Vagina (tissue), 2 donors: ENCODE measurements at regions not wholly inside any gene's neighbourhood (a gene's known extent, or its start where the extent isn't known, plus 50 kb on each side); places are given as distances from the start of the nearest gene placed in this dataset.

Experiments
- DNase-seq, 2 donors: peaks; one replicate each; pipeline ENCODE4 v3.0.0-alpha.2; 2017; ENCODE audit errors: extremely low spot score in 2 of 2
- H3K27ac ChIP-seq: fragments of 200-600 bp; sonication (generic); one replicate; pipeline ENCODE4 v1.5.1; 2019
- H3K27me3 ChIP-seq: fragments of 200-600 bp; sonication (generic); one replicate; pipeline ENCODE4 v1.5.1; 2019
- H3K36me3 ChIP-seq, 2 donors: fragments of 200-600 bp; sonication (generic); one replicate each; pipeline ENCODE4 v1.5.1; 2017 to 2019
- H3K4me1 ChIP-seq: fragments of 200-600 bp; sonication (generic); one replicate; pipeline ENCODE4 v1.5.1; 2019
- H3K4me3 ChIP-seq, 2 donors: fragments of 200-600 bp; sonication (generic); 1 replicate in 1 of 2; 2 replicates in 1 of 2; pipeline ENCODE4 v1.5.1; 2016 to 2019
- H3K9me3 ChIP-seq: fragments of 200-600 bp; sonication (generic); one replicate; pipeline ENCODE4 v1.5.1; 2019
- POLR2A ChIP-seq, 2 donors: fragments of 450-650 bp; IDR thresholded peaks; one replicate each; pipeline ENCODE4 v1.6.1; 2017; ENCODE audit warnings: antibody characterized with exemption in 2 of 2, mild to moderate bottlenecking in 2 of 2, moderate library complexity in 2 of 2
- POLR2AphosphoS5 ChIP-seq, 2 donors: sonication (generic); formaldehyde crosslinking; IDR thresholded peaks; one replicate each; pipeline ENCODE4 v1.9.0; 2017; ENCODE audit warnings: antibody characterized with exemption in 2 of 2, mild to moderate bottlenecking in 2 of 2, low read depth in 1 of 2; ENCODE audit not compliant: insufficient read depth in 1 of 2
- intact Hi-C: fragments of 100-400 bp; cut with DNase I; formaldehyde crosslinking; loops from one replicate; pipeline ENCODE4 v1.15.1; 2023
- TF ChIP-seq, protein P1 (sequence below), 3 experiments: fragments of 450-650 bp in 2 of 3; fragments of 200-600 bp in 1 of 3; sonication (generic) in 1 of 3; IDR thresholded peaks; one replicate each; pipeline ENCODE4 v1.5.1; 2017 to 2019; ENCODE audit warnings: antibody characterized with exemption in 3 of 3, mild to moderate bottlenecking in 2 of 3, moderate library complexity in 2 of 3

DNA sequence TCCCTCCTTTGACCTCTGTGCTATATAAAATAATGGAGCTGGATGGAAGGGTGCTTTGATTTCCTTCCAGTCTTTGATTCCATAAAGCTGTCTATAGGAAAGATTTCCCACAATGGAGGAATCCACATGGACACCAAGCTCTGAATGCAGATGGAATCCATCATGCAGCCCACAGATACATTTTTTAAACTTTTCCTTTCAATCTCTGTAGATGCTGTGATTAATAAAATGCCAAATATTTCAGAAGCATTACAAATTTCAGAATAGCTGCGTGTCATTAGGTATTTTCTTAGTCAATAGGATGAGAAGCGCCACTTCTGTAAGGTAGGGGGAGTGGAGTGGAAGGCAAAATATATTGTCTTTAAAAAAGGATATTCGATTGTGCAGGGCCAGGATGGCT, 489.0 kb downstream of the NTRK3 start:
- Histone ChIP-seq H3K27me3 (no peaks in the 10 kb centered on the region), H3K36me3 (no peaks in the 10 kb centered on the region), H3K27ac (no peak overlapping the region), H3K4me3 (no peak overlapping the region), H3K4me1 (no peaks in the 10 kb centered on the region), H3K9me3 (no peaks in the 10 kb centered on the region)
- DNase-seq: no peak
- intact Hi-C loops: no loop called here
- TF ChIP-seq POLR2AphosphoS5 (IDR thresholded peaks at IDR 0.05; ENCODE audit: insufficient read depth in 1 of 2, low read depth in 1 of 2): no peak
- no peak for TF ChIP-seq POLR2A (IDR thresholded peaks at IDR 0.05)
- TF ChIP-seq, protein P1, sequence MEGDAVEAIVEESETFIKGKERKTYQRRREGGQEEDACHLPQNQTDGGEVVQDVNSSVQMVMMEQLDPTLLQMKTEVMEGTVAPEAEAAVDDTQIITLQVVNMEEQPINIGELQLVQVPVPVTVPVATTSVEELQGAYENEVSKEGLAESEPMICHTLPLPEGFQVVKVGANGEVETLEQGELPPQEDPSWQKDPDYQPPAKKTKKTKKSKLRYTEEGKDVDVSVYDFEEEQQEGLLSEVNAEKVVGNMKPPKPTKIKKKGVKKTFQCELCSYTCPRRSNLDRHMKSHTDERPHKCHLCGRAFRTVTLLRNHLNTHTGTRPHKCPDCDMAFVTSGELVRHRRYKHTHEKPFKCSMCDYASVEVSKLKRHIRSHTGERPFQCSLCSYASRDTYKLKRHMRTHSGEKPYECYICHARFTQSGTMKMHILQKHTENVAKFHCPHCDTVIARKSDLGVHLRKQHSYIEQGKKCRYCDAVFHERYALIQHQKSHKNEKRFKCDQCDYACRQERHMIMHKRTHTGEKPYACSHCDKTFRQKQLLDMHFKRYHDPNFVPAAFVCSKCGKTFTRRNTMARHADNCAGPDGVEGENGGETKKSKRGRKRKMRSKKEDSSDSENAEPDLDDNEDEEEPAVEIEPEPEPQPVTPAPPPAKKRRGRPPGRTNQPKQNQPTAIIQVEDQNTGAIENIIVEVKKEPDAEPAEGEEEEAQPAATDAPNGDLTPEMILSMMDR (IDR thresholded peaks at IDR 0.05): no peak

DNA sequence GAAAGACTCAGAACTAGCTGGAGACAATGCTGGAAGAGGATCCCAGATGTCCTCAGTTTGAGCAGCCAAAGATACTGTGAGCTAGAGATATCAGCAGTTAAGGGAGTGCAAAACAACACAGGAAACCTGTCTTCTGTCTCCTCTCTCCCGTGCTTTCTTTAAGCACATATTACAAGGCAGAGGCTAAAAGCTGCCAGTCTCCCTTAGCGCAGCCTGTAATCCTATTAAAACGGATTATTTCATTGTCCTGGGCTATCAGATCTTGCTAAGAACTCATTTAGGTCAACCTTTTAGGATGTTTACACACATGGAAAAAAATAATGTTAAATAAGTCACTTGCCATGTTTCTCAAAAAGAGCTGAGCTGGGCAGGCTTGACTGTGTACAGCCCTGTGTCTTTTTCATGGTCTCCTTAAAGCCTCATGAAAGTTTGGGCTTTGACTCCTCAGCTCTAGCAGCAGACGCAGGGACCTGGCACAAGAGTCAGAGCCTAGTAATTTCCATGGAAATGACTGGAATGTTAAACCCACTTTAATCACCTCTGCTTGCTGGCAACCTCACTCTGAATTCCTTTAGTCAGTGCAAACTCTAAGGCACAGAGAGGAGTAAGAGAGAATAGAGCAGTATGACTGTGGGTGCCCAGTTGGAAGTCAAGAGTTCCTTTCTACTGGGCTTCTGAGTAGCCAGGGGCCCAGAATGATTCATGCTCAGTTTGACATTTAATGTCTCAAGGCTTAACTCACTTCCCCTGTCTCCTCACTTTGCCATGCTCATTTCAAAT, 491.9 kb downstream of the NTRK3 start:
- no peak for DNase-seq
- Histone ChIP-seq H3K36me3 (no peaks in the 10 kb centered on the region), H3K27me3 (no peaks in the 10 kb centered on the region), H3K27ac (no peak overlapping the region), H3K4me1 (no peaks in the 10 kb centered on the region), H3K9me3 (no peaks in the 10 kb centered on the region), H3K4me3 (no peak overlapping the region)
- intact Hi-C loops: no loop called here
- TF ChIP-seq POLR2A (IDR thresholded peaks at IDR 0.05) (no peak), POLR2AphosphoS5 (IDR thresholded peaks at IDR 0.05; ENCODE audit: insufficient read depth in 1 of 2, low read depth in 1 of 2) (no peak)
- TF ChIP-seq, protein P1 (IDR thresholded peaks at IDR 0.05): no peak

DNA sequence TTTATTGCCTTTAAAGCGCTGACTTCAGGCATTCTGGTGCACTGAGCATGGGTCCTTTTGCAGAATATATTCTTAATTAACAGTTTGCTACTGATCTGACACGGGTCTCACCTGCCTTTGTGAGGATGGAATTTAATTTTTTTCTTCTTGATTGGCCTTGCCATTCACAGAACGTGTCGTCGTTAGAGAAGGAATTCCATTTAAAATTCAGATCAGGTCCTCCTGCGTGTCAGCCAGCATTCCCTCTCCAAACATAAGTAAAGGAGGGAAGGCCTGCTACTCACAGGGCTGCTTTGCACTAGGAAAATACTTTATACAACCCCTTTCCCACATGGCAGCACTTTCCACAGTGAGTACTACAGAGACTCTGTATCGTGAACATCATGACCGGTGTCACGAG, 492.7 kb downstream of the NTRK3 start:
- no peaks in the 10 kb centered on the region for H3K27me3 ChIP-seq
- H3K4me3 ChIP-seq: no peak overlapping the region
- no peaks in the 10 kb centered on the region for H3K9me3 ChIP-seq
- no peak for DNase-seq
- H3K27ac ChIP-seq: no peak overlapping the region
- intact Hi-C loops: no loop called here
- no peaks in the 10 kb centered on the region for H3K4me1 ChIP-seq
- H3K36me3 ChIP-seq: no peaks in the 10 kb centered on the region
- TF ChIP-seq, protein P1 (IDR thresholded peaks at IDR 0.05): no peak
- TF ChIP-seq POLR2A (IDR thresholded peaks at IDR 0.05): no peak
- TF ChIP-seq POLR2AphosphoS5 (IDR thresholded peaks at IDR 0.05; ENCODE audit: insufficient read depth in 1 of 2, low read depth in 1 of 2): no peak

DNA sequence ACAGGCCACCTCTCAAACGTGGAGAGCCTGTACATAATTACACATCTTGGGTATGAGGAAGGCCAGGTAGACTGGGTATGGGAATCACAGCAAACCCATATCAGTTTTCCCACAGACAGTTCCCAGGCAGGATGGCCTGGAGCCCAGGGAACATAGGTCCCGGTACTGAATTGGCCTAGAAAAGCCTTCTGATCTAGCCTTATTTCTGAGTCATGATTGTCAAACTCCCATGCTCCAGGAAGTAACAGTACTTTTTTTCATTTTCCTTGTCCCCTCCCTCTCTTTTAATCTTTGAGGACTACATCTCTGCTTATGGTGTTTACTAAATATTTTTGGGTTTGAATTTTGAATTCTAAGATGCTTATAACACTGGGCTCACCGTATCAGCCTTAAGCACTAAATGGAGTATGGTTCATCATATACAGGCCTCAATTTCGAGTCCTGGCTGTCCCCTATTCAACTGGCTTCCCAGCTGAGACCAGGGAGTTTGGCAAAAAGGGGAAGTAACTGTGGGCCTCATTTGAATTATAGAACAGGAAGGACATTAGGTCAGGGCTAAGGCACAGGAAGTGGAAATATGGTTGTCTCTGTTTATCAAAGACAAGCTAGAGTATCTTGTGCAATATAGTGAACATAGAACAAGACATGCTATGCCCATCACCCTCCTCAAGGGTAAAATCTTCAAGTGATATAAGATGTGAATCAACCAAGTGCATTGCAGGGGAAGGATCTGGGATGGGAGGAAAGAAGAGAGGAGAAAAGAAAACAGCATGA, 494.6 kb downstream of the NTRK3 start:
- H3K27me3 ChIP-seq: no peaks in the 10 kb centered on the region
- TF ChIP-seq POLR2A (IDR thresholded peaks at IDR 0.05) (no peak), POLR2AphosphoS5 (IDR thresholded peaks at IDR 0.05; ENCODE audit: insufficient read depth in 1 of 2, low read depth in 1 of 2) (no peak)
- TF ChIP-seq, protein P1 (IDR thresholded peaks at IDR 0.05): no peak
- no peak overlapping the region for H3K27ac ChIP-seq
- intact Hi-C loops: no loop called here
- no peak for DNase-seq
- H3K4me1 ChIP-seq: no peaks in the 10 kb centered on the region
- no peak overlapping the region for H3K4me3 ChIP-seq
- no peaks in the 10 kb centered on the region for H3K9me3 ChIP-seq
- H3K36me3 ChIP-seq: no peaks in the 10 kb centered on the region
